ENCODE measurements at regions not wholly inside any gene's neighbourhood (a gene's known extent, or its start where the extent isn't known, plus 50 kb on each side); places are given as distances from the start of the nearest gene placed in this dataset.

GRCh38 chr3:17799312-17799711, 56.9 kb upstream of the TBC1D5 start:
- no peak for DNase-seq (ENCODE audit: low spot score)

- no peak for DNase-seq (ENCODE audit: low spot score)
These were observed 55.6 kb upstream of the TBC1D5 start for GRCh38 chr3:17798000-17798399.

- no peak for DNase-seq (ENCODE audit: low spot score)
These were observed 53.3 kb upstream of the TBC1D5 start for GRCh38 chr3:17795711-17796110.

- DNase-seq (ENCODE audit: low spot score): no peak
These were observed 52.8 kb upstream of the TBC1D5 start for GRCh38 chr3:17795280-17795679.

- no peak for DNase-seq (ENCODE audit: low spot score)
These were observed 51.2 kb upstream of the TBC1D5 start for GRCh38 chr3:17793542-17794195.
